ENCODE measurements at regions not wholly inside any gene's neighbourhood (a gene's known extent, or its start where the extent isn't known, plus 50 kb on each side); places are given as distances from the start of the nearest gene placed in this dataset.
"Not testable (repeated sequence)": the region's sequence is repeated elsewhere in the genome, so short reads cannot be mapped to it uniquely, and the experiment has no call there.

DNA sequence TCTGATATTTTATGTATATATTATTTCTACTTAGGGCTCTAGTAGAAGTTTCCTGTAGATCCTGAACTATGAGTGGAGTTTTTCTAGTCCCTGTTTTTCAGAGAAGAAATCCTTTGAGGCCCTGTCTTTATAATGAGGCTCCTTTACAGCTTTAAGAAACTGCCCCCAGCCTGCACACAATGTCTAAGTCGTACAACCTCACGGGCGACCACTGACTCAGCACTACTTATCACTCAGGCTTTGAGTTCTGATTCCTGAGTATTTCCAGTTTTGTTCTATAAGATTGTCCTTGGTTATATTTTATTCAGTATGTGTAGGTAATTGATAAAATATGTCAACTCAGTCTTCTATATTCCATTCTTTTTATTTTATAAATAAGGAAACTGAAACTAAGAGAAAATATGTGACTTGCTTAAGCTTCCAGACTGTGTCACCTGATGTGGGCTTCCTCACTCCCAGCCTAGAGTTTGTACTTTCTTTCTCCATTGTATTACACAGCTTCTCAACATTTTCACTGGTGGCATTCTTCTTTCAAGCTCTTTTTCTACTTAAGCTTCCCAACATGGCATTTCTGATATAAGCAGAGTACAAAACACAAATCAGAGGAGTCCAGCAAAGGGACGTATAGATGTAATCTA is 167.0 kb downstream of the TBX18 start:
- no peak for TF ChIP-seq CTCF (IDR thresholded peaks at IDR 0.05; ENCODE audit: insufficient read depth, low read depth, low read length)
- no peak overlapping the region for H3K4me3 ChIP-seq (ENCODE audit: low read depth, low read length)
- peak; percentile 39 for DNase-seq (ENCODE audit: low read depth)

DNA sequence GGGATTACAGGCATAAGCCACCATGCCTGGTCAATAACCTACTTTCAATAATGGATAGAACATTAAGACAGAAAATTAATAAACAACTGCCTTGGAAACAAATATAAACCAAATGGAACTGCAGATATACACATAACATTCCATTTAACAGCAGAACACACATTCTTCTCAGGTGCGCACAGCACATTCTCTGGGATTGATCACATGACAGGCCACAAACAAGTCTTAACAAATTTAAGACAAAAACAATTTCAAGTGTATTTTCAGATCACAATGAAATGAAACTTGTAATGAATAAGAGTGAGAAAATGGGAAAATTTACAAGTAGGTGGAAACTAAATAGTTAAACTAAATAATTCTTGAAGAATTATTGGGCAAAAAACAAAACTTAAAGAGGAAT is 167.9 kb downstream of the TBX18 start:
- DNase-seq (ENCODE audit: low read depth) = no peak
- no peak overlapping the region for H3K4me3 ChIP-seq (ENCODE audit: low read depth, low read length)
- no peak for TF ChIP-seq CTCF (IDR thresholded peaks at IDR 0.05; ENCODE audit: insufficient read depth, low read depth, low read length)

DNA sequence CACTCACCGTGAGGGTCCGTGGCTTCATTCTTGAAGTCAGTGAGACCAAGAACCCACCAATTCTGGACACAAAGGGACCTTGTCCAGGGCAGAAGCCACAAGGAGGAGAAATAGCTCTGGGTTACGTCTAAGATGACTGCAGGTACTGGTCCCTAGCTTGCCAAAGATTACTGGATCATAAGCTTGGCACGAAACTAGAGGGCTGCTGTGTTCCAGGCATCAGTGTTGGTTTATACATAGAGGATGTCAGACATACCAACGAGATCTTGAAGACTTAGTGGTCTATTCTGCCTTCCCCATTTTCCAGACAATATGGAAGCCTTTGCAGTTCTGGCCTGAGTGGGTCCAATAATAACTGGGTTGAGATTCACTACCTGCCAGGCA is 175.7 kb downstream of the TBX18 start:
- no peak for TF ChIP-seq CTCF (IDR thresholded peaks at IDR 0.05; ENCODE audit: insufficient read depth, low read depth, low read length)
- H3K4me3 ChIP-seq (ENCODE audit: low read depth, low read length) = no peak overlapping the region
- DNase-seq (ENCODE audit: low read depth) = no peak

- not testable (repeated sequence) for H3K4me3 ChIP-seq (ENCODE audit: low read depth, low read length); DNase-seq (ENCODE audit: low read depth)
Measured at GRCh38 chr6:84587994-84588696, 176.3 kb downstream of the TBX18 start.

DNA sequence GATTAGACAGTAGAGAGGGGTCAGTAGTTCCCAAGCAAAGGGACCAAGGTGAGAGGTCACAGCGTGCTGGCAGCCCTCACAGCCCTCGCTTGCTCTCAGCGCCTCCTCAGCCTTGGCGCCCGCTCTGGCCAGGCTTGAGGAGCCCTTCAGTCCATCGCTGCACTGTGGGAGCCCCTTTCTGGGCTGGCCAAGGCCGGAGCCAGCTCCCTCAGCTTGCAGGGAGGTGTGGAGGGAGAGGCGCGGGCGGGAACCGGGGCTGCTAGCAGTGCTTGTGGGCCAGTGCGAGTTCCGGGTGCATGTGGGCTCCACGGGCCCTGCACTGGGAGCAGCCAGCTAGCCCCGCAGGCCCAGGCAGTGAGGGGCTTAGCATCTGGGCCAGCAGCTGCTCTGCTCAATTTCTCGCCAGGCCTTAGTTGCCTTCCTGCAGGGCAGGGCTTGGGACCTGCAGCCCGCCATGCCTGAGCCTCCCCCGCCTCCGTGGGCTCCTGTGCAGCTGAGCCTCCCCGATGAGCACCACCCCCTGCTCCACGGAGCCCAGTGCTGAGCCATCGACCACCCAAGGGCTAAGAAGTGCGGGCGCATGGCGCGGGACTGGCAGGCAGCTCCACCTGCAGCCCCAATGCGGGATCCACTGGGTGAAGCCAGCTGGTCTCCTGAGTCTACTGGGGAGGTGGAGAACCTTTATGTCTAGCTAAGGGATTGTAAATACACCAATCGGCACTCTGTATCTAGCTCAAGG is 177.0 kb downstream of the TBX18 start:
- H3K4me3 ChIP-seq (ENCODE audit: low read depth, low read length); DNase-seq (ENCODE audit: low read depth): not testable (repeated sequence)

DNA sequence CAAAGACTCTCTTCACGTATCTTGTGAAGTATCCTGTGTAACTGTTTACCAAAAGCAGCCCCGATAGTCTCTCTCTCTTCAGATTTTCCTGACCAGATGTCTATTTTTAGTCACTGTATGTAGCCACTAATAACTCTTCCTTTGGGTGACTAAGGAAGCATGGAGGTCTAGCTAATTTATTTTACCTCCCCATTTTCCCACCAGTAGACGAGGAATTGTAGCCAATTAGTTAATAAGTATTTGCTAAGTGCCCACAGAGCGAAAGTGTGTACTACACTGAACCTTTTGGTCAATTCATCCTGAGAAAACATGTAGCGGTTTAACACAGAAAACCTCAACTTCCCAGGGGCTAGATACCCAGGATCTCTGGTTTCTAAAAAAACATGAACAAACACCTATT is 180.6 kb downstream of the TBX18 start:
- no peak for TF ChIP-seq CTCF (IDR thresholded peaks at IDR 0.05; ENCODE audit: insufficient read depth, low read depth, low read length)
- DNase-seq (ENCODE audit: low read depth) = peak; percentile 8
- no peak overlapping the region for H3K4me3 ChIP-seq (ENCODE audit: low read depth, low read length)

DNA sequence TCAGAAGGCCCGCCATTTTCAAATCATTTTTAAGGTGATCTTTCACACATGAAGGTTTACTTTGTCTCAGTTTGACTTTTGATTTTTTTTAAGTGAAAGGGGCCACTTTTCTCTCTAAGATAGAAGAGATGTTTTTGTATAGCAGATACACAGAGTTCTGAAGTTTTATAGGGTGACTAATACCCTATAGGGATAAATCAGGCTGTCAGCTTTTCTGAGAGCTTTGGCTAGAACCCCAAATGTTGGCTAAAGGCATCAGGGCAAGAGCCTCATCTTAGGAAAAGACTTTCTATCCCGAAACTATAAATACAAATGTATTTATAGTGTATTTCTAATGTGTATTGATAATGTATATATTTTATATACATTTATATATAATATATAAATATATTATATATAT is 181.4 kb downstream of the TBX18 start:
- peak; percentile 70 for DNase-seq (ENCODE audit: low read depth)
- no peak overlapping the region for H3K4me3 ChIP-seq (ENCODE audit: low read depth, low read length)
- TF ChIP-seq CTCF (IDR thresholded peaks at IDR 0.05; ENCODE audit: insufficient read depth, low read depth, low read length) = no peak
